Chondrocyte (in vitro differentiated cells): ENCODE measurements at regions not wholly inside any gene's neighbourhood (a gene's known extent, or its start where the extent isn't known, plus 50 kb on each side); places are given as distances from the start of the nearest gene placed in this dataset.

Experiments
- DNase-seq: peaks from one replicate; pipeline ENCODE4 v3.0.0; 2021; ENCODE audit warnings: mixed read lengths, low spot score
- H3K27ac Mint-ChIP-seq: one replicate; pipeline ENCODE4 v1.8.0; 2021; ENCODE audit warnings: mild to moderate bottlenecking, moderate library complexity, mixed read lengths; ENCODE audit not compliant: unreplicated experiment
- H3K27me3 Mint-ChIP-seq: 2 replicates; pipeline ENCODE4 v1.8.0; 2021; ENCODE audit warnings: low read depth, mixed read lengths
- H3K36me3 Mint-ChIP-seq: 2 replicates; pipeline ENCODE4 v1.8.0; 2021; ENCODE audit warnings: low read depth, mixed read lengths
- H3K4me1 Mint-ChIP-seq: 2 replicates; pipeline ENCODE4 v1.8.0; 2021; ENCODE audit warnings: low read depth, mild to moderate bottlenecking, mixed read lengths
- H3K4me3 Mint-ChIP-seq: one replicate; pipeline ENCODE4 v1.8.0; 2021; ENCODE audit warnings: mild to moderate bottlenecking, moderate library complexity, mixed read lengths; ENCODE audit not compliant: unreplicated experiment
- H3K9me3 Mint-ChIP-seq: 2 replicates; pipeline ENCODE4 v1.8.0; 2021; ENCODE audit warnings: low read depth, mixed read lengths
- CTCF ChIP-seq: fragments of 200-600 bp; sonication (generic); IDR thresholded peaks from 2 replicates; pipeline ENCODE4 v1.5.0; 2021; ENCODE audit warnings: antibody characterized with exemption, mild to moderate bottlenecking, moderate library complexity

GRCh38 chr13:50274181-50274580, 258.9 kb downstream of the KCNRG start:
- H3K4me3 Mint-ChIP-seq, result no peak overlapping the region
- no peak for DNase-seq
- H3K4me1 Mint-ChIP-seq, result peaks cover 8% of the 10 kb centered on the region
- H3K27ac Mint-ChIP-seq, result no peak overlapping the region
- peaks cover 8% of the 10 kb centered on the region for H3K9me3 Mint-ChIP-seq
- no peaks in the 10 kb centered on the region for H3K27me3 Mint-ChIP-seq
- TF ChIP-seq CTCF, result no peak
- H3K36me3 Mint-ChIP-seq, result no peaks in the 10 kb centered on the region

GRCh38 chr13:50275392-50276063, 260.3 kb downstream of the KCNRG start:
- Mint-ChIP-seq H3K4me3 (no peak overlapping the region), H3K4me1 (no peaks in the 10 kb centered on the region), H3K27me3 (no peaks in the 10 kb centered on the region), H3K9me3 (peaks cover 8% of the 10 kb centered on the region), H3K27ac (no peak overlapping the region), H3K36me3 (no peaks in the 10 kb centered on the region)
- DNase-seq, result no peak
- no peak for TF ChIP-seq CTCF

- no peaks in the 10 kb centered on the region for H3K27me3 Mint-ChIP-seq
- H3K36me3 Mint-ChIP-seq, result no peaks in the 10 kb centered on the region
- H3K4me3 Mint-ChIP-seq, result no peak overlapping the region
- H3K4me1 Mint-ChIP-seq, result no peaks in the 10 kb centered on the region
- no peak overlapping the region for H3K27ac Mint-ChIP-seq
- H3K9me3 Mint-ChIP-seq, result peaks cover 8% of the 10 kb centered on the region
- DNase-seq, result no peak
- no peak for TF ChIP-seq CTCF
Observed at GRCh38 chr13:50276550-50276949, 261.3 kb downstream of the KCNRG start.

- Mint-ChIP-seq H3K9me3 (peaks cover 11% of the 10 kb centered on the region), H3K36me3 (peaks cover 2% of the 10 kb centered on the region), H3K4me3 (no peak overlapping the region), H3K27ac (no peak overlapping the region), H3K4me1 (no peaks in the 10 kb centered on the region), H3K27me3 (no peaks in the 10 kb centered on the region)
- no peak for DNase-seq
- TF ChIP-seq CTCF, result no peak
Observed at GRCh38 chr13:50277127-50277526, 261.9 kb downstream of the KCNRG start.

GRCh38 chr13:50277906-50278305, 262.7 kb downstream of the KCNRG start:
- TF ChIP-seq CTCF, result no peak
- H3K27ac Mint-ChIP-seq, result no peak overlapping the region
- peaks cover 2% of the 10 kb centered on the region for H3K36me3 Mint-ChIP-seq
- DNase-seq, result no peak
- H3K4me1 Mint-ChIP-seq, result no peaks in the 10 kb centered on the region
- no peaks in the 10 kb centered on the region for H3K27me3 Mint-ChIP-seq
- H3K9me3 Mint-ChIP-seq, result peaks cover 14% of the 10 kb centered on the region
- no peak overlapping the region for H3K4me3 Mint-ChIP-seq
